ENCODE measurements at regions not wholly inside any gene's neighbourhood (a gene's known extent, or its start where the extent isn't known, plus 50 kb on each side); places are given as distances from the start of the nearest gene placed in this dataset.

DNA sequence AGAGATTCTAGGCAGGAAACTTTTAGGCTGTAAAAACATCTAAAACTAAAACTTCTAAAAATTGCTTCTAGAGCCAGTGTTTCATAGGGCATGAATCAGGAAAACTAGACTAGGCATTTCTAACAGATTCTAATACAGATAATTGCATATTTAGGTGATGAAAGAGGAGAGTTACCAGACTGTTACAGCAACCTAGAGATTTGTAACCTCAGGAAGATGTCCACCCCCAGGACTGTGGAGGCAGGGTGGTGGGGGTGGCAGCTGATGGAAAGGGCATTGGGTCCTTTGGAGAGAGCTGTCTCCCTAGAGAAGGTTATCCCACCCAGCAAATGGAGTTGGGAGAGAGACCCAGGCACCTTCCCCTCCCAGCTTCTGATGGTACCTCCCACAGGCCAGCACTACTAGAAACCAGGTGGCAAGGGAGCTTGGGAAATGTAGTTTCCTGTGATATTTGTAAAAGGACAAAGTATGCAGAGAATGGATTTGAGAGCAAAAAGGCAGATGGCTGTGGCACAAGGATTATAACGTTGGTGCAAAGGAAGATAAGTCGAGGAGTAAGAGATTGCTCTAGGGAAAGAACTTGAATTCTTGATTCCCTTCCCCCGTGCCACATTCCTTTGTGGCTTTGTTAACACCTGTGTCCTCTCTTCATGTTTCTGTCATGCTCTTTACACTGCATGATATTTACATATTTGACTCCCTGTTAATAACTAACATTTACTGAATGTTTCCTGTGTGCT is 75.6 kb upstream of the MGAT5 start:
- Histone ChIP-seq H3K4me3 (ENCODE audit: low read length in 3 of 3) (no peak overlapping the region), H3K27ac (ENCODE audit: low read depth in 2 of 2, low read length in 2 of 2) (no peak overlapping the region), H3K9me3 (ENCODE audit: control insufficient read depth in 2 of 3, insufficient read depth in 1 of 3, low read length in 3 of 3) (no peaks in the 10 kb centered on the region), H3K9ac (ENCODE audit: low read length in 3 of 3) (no peak overlapping the region), H3K36me3 (ENCODE audit: control insufficient read depth in 2 of 3, insufficient read depth in 3 of 3, low read length in 3 of 3) (no peaks in the 10 kb centered on the region), H3K4me1 (ENCODE audit: control insufficient read depth in 2 of 3, insufficient read depth in 2 of 3, low read depth in 1 of 3, low read length in 3 of 3) (peaks cover 0 to 3% (median 0%) of the 10 kb centered on the region in 3 donors), H3K27me3 (ENCODE audit: control insufficient read depth, insufficient read depth, low read length) (no peaks in the 10 kb centered on the region)
- TF ChIP-seq, protein P1, sequence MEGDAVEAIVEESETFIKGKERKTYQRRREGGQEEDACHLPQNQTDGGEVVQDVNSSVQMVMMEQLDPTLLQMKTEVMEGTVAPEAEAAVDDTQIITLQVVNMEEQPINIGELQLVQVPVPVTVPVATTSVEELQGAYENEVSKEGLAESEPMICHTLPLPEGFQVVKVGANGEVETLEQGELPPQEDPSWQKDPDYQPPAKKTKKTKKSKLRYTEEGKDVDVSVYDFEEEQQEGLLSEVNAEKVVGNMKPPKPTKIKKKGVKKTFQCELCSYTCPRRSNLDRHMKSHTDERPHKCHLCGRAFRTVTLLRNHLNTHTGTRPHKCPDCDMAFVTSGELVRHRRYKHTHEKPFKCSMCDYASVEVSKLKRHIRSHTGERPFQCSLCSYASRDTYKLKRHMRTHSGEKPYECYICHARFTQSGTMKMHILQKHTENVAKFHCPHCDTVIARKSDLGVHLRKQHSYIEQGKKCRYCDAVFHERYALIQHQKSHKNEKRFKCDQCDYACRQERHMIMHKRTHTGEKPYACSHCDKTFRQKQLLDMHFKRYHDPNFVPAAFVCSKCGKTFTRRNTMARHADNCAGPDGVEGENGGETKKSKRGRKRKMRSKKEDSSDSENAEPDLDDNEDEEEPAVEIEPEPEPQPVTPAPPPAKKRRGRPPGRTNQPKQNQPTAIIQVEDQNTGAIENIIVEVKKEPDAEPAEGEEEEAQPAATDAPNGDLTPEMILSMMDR (IDR thresholded peaks at IDR 0.05; ENCODE audit: borderline replicate concordance, extremely low read depth, insufficient read depth) = no peak
- intact Hi-C loops (cut with DNase I) = no loop called here
- FAIRE-seq (no peak), DNase-seq (peak in 1 of 5 donors; percentile 23)

GRCh38 chr2:134181219-134181618 is 72.7 kb upstream of the MGAT5 start:
- intact Hi-C loops (cut with DNase I) = no loop called here
- FAIRE-seq (no peak), DNase-seq (no peak)
- Histone ChIP-seq H3K4me1 (ENCODE audit: control insufficient read depth in 2 of 3, insufficient read depth in 2 of 3, low read depth in 1 of 3, low read length in 3 of 3) (peaks cover 0 to 3% (median 0%) of the 10 kb centered on the region in 3 donors), H3K4me3 (ENCODE audit: low read length in 3 of 3) (no peak overlapping the region), H3K27me3 (ENCODE audit: control insufficient read depth, insufficient read depth, low read length) (no peaks in the 10 kb centered on the region), H3K9me3 (ENCODE audit: control insufficient read depth in 2 of 3, insufficient read depth in 1 of 3, low read length in 3 of 3) (no peaks in the 10 kb centered on the region), H3K9ac (ENCODE audit: low read length in 3 of 3) (no peak overlapping the region), H3K36me3 (ENCODE audit: control insufficient read depth in 2 of 3, insufficient read depth in 3 of 3, low read length in 3 of 3) (no peaks in the 10 kb centered on the region), H3K27ac (ENCODE audit: low read depth in 2 of 2, low read length in 2 of 2) (no peak overlapping the region)
- TF ChIP-seq, protein P1 (IDR thresholded peaks at IDR 0.05; ENCODE audit: borderline replicate concordance, extremely low read depth, insufficient read depth) = no peak

GRCh38 chr2:134183679-134184078 is 70.2 kb upstream of the MGAT5 start:
- intact Hi-C loops (cut with DNase I) = no loop called here
- Histone ChIP-seq H3K4me1 (ENCODE audit: control insufficient read depth in 2 of 3, insufficient read depth in 2 of 3, low read depth in 1 of 3, low read length in 3 of 3) (peaks cover 0 to 4% (median 0%) of the 10 kb centered on the region in 3 donors), H3K9ac (ENCODE audit: low read length in 3 of 3) (no peak overlapping the region), H3K27ac (ENCODE audit: low read depth in 2 of 2, low read length in 2 of 2) (no peak overlapping the region), H3K36me3 (ENCODE audit: control insufficient read depth in 2 of 3, insufficient read depth in 3 of 3, low read length in 3 of 3) (no peaks in the 10 kb centered on the region), H3K27me3 (ENCODE audit: control insufficient read depth, insufficient read depth, low read length) (no peaks in the 10 kb centered on the region), H3K4me3 (ENCODE audit: low read length in 3 of 3) (no peak overlapping the region), H3K9me3 (ENCODE audit: control insufficient read depth in 2 of 3, insufficient read depth in 1 of 3, low read length in 3 of 3) (no peaks in the 10 kb centered on the region)
- TF ChIP-seq, protein P1 (IDR thresholded peaks at IDR 0.05; ENCODE audit: borderline replicate concordance, extremely low read depth, insufficient read depth) = no peak
- DNase-seq (no peak), FAIRE-seq (no peak)
